NCI-H69 (cell line): ENCODE measurements at regions not wholly inside any gene's neighbourhood (a gene's known extent, or its start where the extent isn't known, plus 50 kb on each side); places are given as distances from the start of the nearest gene placed in this dataset.
"Not testable (repeated sequence)": the region's sequence is repeated elsewhere in the genome, so short reads cannot be mapped to it uniquely, and the experiment has no call there.

ENCODE experiments used
- DNase-seq: peaks from one replicate; lab custom pipeline; 2025; lab: John Stamatoyannopoulos, UW

- DNase-seq: no peak
Measured at GRCh38 chr14:101246894-101247841, 314.1 kb upstream of the DIO3 start.

GRCh38 chr14:101247842-101248725 is 313.2 kb upstream of the DIO3 start:
- DNase-seq: no peak

GRCh38 chr14:101248840-101249675 is 312.2 kb upstream of the DIO3 start:
- no peak for DNase-seq

GRCh38 chr14:101249676-101250036 is 311.6 kb upstream of the DIO3 start:
- DNase-seq: no peak

GRCh38 chr14:101250336-101250947 is 310.9 kb upstream of the DIO3 start:
- peak; percentile 50 for DNase-seq

GRCh38 chr14:101250948-101251811 is 310.1 kb upstream of the DIO3 start:
- DNase-seq: no peak

GRCh38 chr14:101251812-101252442 is 309.4 kb upstream of the DIO3 start:
- no peak for DNase-seq

- DNase-seq: no peak
Measured at GRCh38 chr14:101252443-101253214, 308.7 kb upstream of the DIO3 start.

- DNase-seq: no peak
Measured at GRCh38 chr14:101253948-101254347, 307.3 kb upstream of the DIO3 start.

- DNase-seq: no peak
Measured at GRCh38 chr14:101254805-101255764, 306.2 kb upstream of the DIO3 start.

GRCh38 chr14:101255765-101256125 is 305.6 kb upstream of the DIO3 start:
- DNase-seq: no peak

- DNase-seq: no peak
Measured at GRCh38 chr14:101256266-101256665, 305.0 kb upstream of the DIO3 start.

GRCh38 chr14:101257551-101257950 is 303.7 kb upstream of the DIO3 start:
- DNase-seq: no peak

- DNase-seq: no peak
Measured at GRCh38 chr14:101259748-101260147, 301.5 kb upstream of the DIO3 start.

- not testable (repeated sequence) for DNase-seq
Measured at GRCh38 chr14:101266441-101266840, 294.9 kb upstream of the DIO3 start.

GRCh38 chr14:101273091-101273490 is 288.2 kb upstream of the DIO3 start:
- no peak for DNase-seq

GRCh38 chr14:101276309-101277091 is 284.8 kb upstream of the DIO3 start:
- peak; percentile 39 for DNase-seq
